HCT116 (cell line): ENCODE measurements at regions not wholly inside any gene's neighbourhood (a gene's known extent, or its start where the extent isn't known, plus 50 kb on each side); places are given as distances from the start of the nearest gene placed in this dataset.

Source experiments
- ATAC-seq: fragments of 200-7000 bp; cut with Tn5 transposase; 2 replicates; pipeline ENCODE4 v1.9.1; 2020; ENCODE audit warnings: mild to moderate bottlenecking, moderate library complexity
- BruUV-seq: library from RNA; stranded (reverse); fragments of 400-500 nt; replicated peaks from 2 replicates; lab custom pipeline; 2021; lab: Mats Ljungman, UMichigan
- CTCF ChIA-PET: fragments of 300-600 bp; sonication (Branson Sonifier 250); formaldehyde crosslinking; loops from one replicate; lab custom pipeline; 2021; ENCODE audit warnings: antibody characterized with exemption; lab: Charles Lee
- POLR2A ChIA-PET: fragments of 300-600, 350-600 bp; sonication (Branson Sonifier 250); formaldehyde crosslinking; loops from one replicate; lab custom pipeline; 2021; ENCODE audit warnings: antibody characterized with exemption; lab: Charles Lee
- RAD21 ChIA-PET, 2 experiments: fragments of 300-600 bp; sonication (Branson Sonifier 250); formaldehyde crosslinking; loops; one replicate each; lab custom pipeline; 2023; ENCODE audit warnings: low total read pairs in 2 of 2; ENCODE audit not compliant: uncharacterized antibody in 2 of 2, unreplicated experiment in 2 of 2, low non-redundant PET in 1 of 2; lab: Charles Lee
- DNase-seq: peaks from one replicate; pipeline ENCODE4 v3.0.0-alpha.2; 2010; ENCODE audit warnings: low read depth, low spot score
- H2AFZ ChIP-seq: fragments of 200-600 bp; shearing (Covaris generic), sonication (generic); 2 replicates; pipeline ENCODE4 v1.6.1; 2017; ENCODE audit warnings: low read depth, mixed run types, mixed read lengths, antibody characterized with exemption, low read length; ENCODE audit not compliant: poor library complexity, severe bottlenecking
- H3K27ac ChIP-seq: 2 replicates; pipeline ENCODE4 v1.5.1; 2012; ENCODE audit warnings: low read depth, low read length
- H3K27me3 ChIP-seq: fragments of 200-600 bp; sonication (generic); 2 replicates; pipeline ENCODE4 v1.6.1; 2016; ENCODE audit warnings: mixed run types, low read length, mixed read lengths; ENCODE audit not compliant: insufficient read depth
- H3K36me3 ChIP-seq, 2 experiments: fragments of 200-500 bp in 1 of 2; fragments of 200-600 bp in 1 of 2; sonication (Bioruptor generic) in 1 of 2; sonication (generic) in 1 of 2; 2 replicates each; pipeline versions ENCODE4 v1.5.1 to v1.6.1; 2014 to 2016; ENCODE audit warnings: low read length in 2 of 2, inconsistent platforms in 1 of 2, mixed read lengths in 1 of 2, mixed run types in 1 of 2; ENCODE audit not compliant: insufficient read depth in 2 of 2, control insufficient read depth in 1 of 2
- H3K4me1 ChIP-seq, 2 experiments: fragments of 200-600 bp in 1 of 2; sonication (generic) in 1 of 2; 2 replicates each; pipeline versions ENCODE4 v1.5.1 to v1.6.1; 2012 to 2017; ENCODE audit warnings: low read length in 2 of 2, inconsistent platforms in 1 of 2, mild to moderate bottlenecking in 1 of 2, mixed read lengths in 1 of 2, mixed run types in 1 of 2, moderate library complexity in 1 of 2; ENCODE audit not compliant: insufficient read depth in 2 of 2, control insufficient read depth in 1 of 2
- H3K4me2 ChIP-seq: fragments of 200-600 bp; sonication (generic); 2 replicates; pipeline ENCODE4 v1.6.1; 2017; ENCODE audit warnings: mixed run types, low read length, mixed read lengths
- H3K4me3 ChIP-seq, 2 experiments: fragments of 200-600 bp in 1 of 2; sonication (generic) in 1 of 2; replicated peaks in 1 of 2; 2 replicates each; pipeline ENCODE4 v1.5.1; 2011 to 2016; ENCODE audit warnings: low read length in 2 of 2, control low read depth in 1 of 2, low read depth in 1 of 2, mild to moderate bottlenecking in 1 of 2, mixed read lengths in 1 of 2, mixed run types in 1 of 2
- H3K79me2 ChIP-seq: fragments of 200-600 bp; sonication (generic); 2 replicates; pipeline ENCODE4 v1.6.1; 2017; ENCODE audit warnings: mild to moderate bottlenecking, mixed run types, low read length, moderate library complexity, mixed read lengths; ENCODE audit not compliant: insufficient read depth
- H3K9ac ChIP-seq: fragments of 200-600 bp; sonication (generic); 2 replicates; pipeline ENCODE4 v1.6.1; 2016; ENCODE audit warnings: low read length, mixed read lengths
- H3K9me2 ChIP-seq: fragments of 200-600 bp; sonication (generic), shearing (Covaris generic); 2 replicates; pipeline ENCODE4 v1.6.1; 2017; ENCODE audit warnings: mixed run types, mild to moderate bottlenecking, moderate library complexity; ENCODE audit not compliant: insufficient read depth
- H3K9me3 ChIP-seq, 2 experiments: fragments of 200-500 bp in 1 of 2; fragments of 200-600 bp in 1 of 2; sonication (Bioruptor generic) in 1 of 2; sonication (generic) in 1 of 2; 2 replicates each; pipeline ENCODE4 v1.6.1; 2014 to 2017; ENCODE audit warnings: low read length in 2 of 2, mixed read lengths in 2 of 2, inconsistent platforms in 1 of 2, low read depth in 1 of 2, mild to moderate bottlenecking in 1 of 2, mixed run types in 1 of 2, moderate library complexity in 1 of 2; ENCODE audit not compliant: control insufficient read depth in 1 of 2, insufficient read depth in 1 of 2
- H4K20me1 ChIP-seq: fragments of 200-600 bp; sonication (generic), shearing (Covaris generic); 2 replicates; pipeline ENCODE4 v1.6.1; 2017; ENCODE audit warnings: mixed run types, mild to moderate bottlenecking, moderate library complexity; ENCODE audit not compliant: insufficient read depth
- CBX3 ChIP-seq: IDR thresholded peaks from 2 replicates; pipeline ENCODE4 v1.6.1; 2012; ENCODE audit warnings: low read depth
- EGR1 ChIP-seq: IDR thresholded peaks from 2 replicates; pipeline ENCODE4 v1.6.1; 2012; ENCODE audit warnings: low read depth
- ELF1 ChIP-seq: IDR thresholded peaks from 2 replicates; pipeline ENCODE4 v1.6.1; 2012; ENCODE audit warnings: low read depth, borderline replicate concordance
- FOSL1 ChIP-seq: IDR thresholded peaks from 2 replicates; pipeline ENCODE4 v1.6.1; 2012; ENCODE audit warnings: low read depth
- JUND ChIP-seq: IDR thresholded peaks from 2 replicates; pipeline ENCODE4 v1.6.1; 2012
- MAX ChIP-seq: IDR thresholded peaks from 2 replicates; pipeline ENCODE4 v1.6.1; 2012
- POLR2A ChIP-seq: IDR thresholded peaks from 2 replicates; pipeline ENCODE4 v1.7.0; 2011; ENCODE audit warnings: borderline replicate concordance; ENCODE audit not compliant: insufficient read depth, insufficient read length; ENCODE audit errors: extremely low read depth
- POLR2AphosphoS5 ChIP-seq: IDR thresholded peaks from 2 replicates; pipeline ENCODE4 v1.6.1; 2011; ENCODE audit warnings: mild to moderate bottlenecking, low read depth, low read length, moderate library complexity
- RAD21 ChIP-seq: IDR thresholded peaks from 2 replicates; pipeline ENCODE4 v1.6.1; 2012; ENCODE audit warnings: low read depth, mild to moderate bottlenecking
- SIN3A ChIP-seq: IDR thresholded peaks from 2 replicates; pipeline ENCODE4 v1.6.1; 2012; ENCODE audit warnings: low read depth
- SP1 ChIP-seq: IDR thresholded peaks from 2 replicates; pipeline ENCODE4 v1.6.1; 2012; ENCODE audit warnings: low read depth
- SRF ChIP-seq: IDR thresholded peaks from 2 replicates; pipeline ENCODE4 v1.6.1; 2012; ENCODE audit warnings: low read depth
- TCF7L2 ChIP-seq: IDR thresholded peaks from 2 replicates; pipeline ENCODE4 v1.7.0; 2011; ENCODE audit warnings: borderline replicate concordance, inconsistent platforms; ENCODE audit not compliant: insufficient read depth, insufficient read length; ENCODE audit errors: extremely low read depth
- YY1 ChIP-seq: IDR thresholded peaks from 2 replicates; pipeline ENCODE4 v1.6.1; 2011; ENCODE audit warnings: low read length, low read depth, moderate library complexity, mild to moderate bottlenecking; ENCODE audit not compliant: insufficient replicate concordance; ENCODE audit errors: extremely low read depth
- ZBTB33 ChIP-seq: IDR thresholded peaks from 2 replicates; pipeline ENCODE4 v1.6.1; 2011; ENCODE audit warnings: mild to moderate bottlenecking, low read length, moderate library complexity; ENCODE audit not compliant: insufficient replicate concordance; ENCODE audit errors: extremely low read depth
- ZFX ChIP-seq: fragments of 450-650 bp; IDR thresholded peaks from 2 replicates; pipeline ENCODE4 v1.6.1; 2017
- ZNF274 ChIP-seq: fragments of 200-500 bp; sonication (Bioruptor generic); IDR thresholded peaks from 2 replicates; pipeline ENCODE4 v1.6.1; 2014; ENCODE audit warnings: mild to moderate bottlenecking, low read depth, low read length, inconsistent platforms
- intact Hi-C: fragments of 100-400 bp; cut with micrococcal nuclease; formaldehyde crosslinking; loops from 2 replicates; pipeline ENCODE4 v1.10.0; 2022
- TF ChIP-seq, protein P1 (sequence below): IDR thresholded peaks from 2 replicates; pipeline ENCODE4 v1.6.1; 2012; ENCODE audit warnings: low read depth

GRCh38 chr3:117920253-117920898 lies 1114.3 kb downstream of the IGSF11 start (continued):
- TF ChIP-seq ZBTB33 (no peak), MAX (no peak), RAD21 (no peak), JUND (no peak), ZFX (no peak), SP1 (no peak), FOSL1 (no peak)
- TF ChIP-seq, all 23 proteins: peak for 0

DNA sequence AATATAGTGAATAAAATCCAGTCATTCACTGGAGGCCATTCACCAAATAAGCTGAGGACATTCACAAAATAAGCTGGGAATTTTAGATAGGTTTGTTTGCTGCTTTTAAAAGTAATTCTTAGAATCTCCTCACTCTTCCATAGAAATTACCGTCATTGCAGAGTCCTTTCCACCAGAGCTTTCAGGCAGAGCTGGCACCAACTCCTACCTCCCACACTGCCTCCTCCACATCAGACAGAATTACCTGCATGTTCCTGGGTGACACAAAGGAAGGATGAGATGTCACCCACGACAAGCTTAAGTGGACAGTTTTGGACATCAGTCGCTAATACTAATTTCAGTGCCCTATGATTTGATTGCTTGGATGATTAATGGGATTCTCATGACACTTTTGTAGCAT lies 1113.2 kb downstream of the IGSF11 start:
- Histone ChIP-seq H2AFZ (no peak overlapping the region), H3K27ac (no peak overlapping the region), H3K27me3 (0 out of 2 replicates have a peak, but pooled peaks cover 7% of the 10 kb centered on the region), H4K20me1 (no peaks in the 10 kb centered on the region), H3K9me3 (no peaks in the 10 kb centered on the region), H3K9ac (no peak overlapping the region), H3K79me2 (no peaks in the 10 kb centered on the region), H3K4me1 (no peaks in the 10 kb centered on the region), H3K9me2 (no peaks in the 10 kb centered on the region), H3K4me2 (no peak overlapping the region), H3K36me3 (no peaks in the 10 kb centered on the region), H3K4me3 (no peak overlapping the region)
- no TSS peak for BruUV-seq
- ATAC-seq (no peak), DNase-seq (no peak)
- TF ChIP-seq POLR2A (no peak), ZBTB33 (no peak), RAD21 (no peak), EGR1 (no peak), YY1 (no peak), CBX3 (no peak), FOSL1 (no peak), POLR2AphosphoS5 (no peak), TCF7L2 (no peak), ELF1 (no peak), SRF (no peak), SIN3A (no peak), ZNF274 (no peak)
- TF ChIP-seq, protein P1, sequence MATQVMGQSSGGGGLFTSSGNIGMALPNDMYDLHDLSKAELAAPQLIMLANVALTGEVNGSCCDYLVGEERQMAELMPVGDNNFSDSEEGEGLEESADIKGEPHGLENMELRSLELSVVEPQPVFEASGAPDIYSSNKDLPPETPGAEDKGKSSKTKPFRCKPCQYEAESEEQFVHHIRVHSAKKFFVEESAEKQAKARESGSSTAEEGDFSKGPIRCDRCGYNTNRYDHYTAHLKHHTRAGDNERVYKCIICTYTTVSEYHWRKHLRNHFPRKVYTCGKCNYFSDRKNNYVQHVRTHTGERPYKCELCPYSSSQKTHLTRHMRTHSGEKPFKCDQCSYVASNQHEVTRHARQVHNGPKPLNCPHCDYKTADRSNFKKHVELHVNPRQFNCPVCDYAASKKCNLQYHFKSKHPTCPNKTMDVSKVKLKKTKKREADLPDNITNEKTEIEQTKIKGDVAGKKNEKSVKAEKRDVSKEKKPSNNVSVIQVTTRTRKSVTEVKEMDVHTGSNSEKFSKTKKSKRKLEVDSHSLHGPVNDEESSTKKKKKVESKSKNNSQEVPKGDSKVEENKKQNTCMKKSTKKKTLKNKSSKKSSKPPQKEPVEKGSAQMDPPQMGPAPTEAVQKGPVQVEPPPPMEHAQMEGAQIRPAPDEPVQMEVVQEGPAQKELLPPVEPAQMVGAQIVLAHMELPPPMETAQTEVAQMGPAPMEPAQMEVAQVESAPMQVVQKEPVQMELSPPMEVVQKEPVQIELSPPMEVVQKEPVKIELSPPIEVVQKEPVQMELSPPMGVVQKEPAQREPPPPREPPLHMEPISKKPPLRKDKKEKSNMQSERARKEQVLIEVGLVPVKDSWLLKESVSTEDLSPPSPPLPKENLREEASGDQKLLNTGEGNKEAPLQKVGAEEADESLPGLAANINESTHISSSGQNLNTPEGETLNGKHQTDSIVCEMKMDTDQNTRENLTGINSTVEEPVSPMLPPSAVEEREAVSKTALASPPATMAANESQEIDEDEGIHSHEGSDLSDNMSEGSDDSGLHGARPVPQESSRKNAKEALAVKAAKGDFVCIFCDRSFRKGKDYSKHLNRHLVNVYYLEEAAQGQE = no peak
- CTCF ChIA-PET = no interaction called here
- POLR2A ChIA-PET = no interaction called here
- intact Hi-C loops = no loop called here
- RAD21 ChIA-PET = no interaction called here
